LNCaP clone FGC (cell line): ENCODE measurements at regions not wholly inside any gene's neighbourhood (a gene's known extent, or its start where the extent isn't known, plus 50 kb on each side); places are given as distances from the start of the nearest gene placed in this dataset.

Source experiments
- DNase-seq: peaks from one replicate; pipeline ENCODE4 v3.0.0-alpha.2; 2011; ENCODE audit warnings: low read depth
- H3K4me3 ChIP-seq: 2 replicates; pipeline ENCODE4 v1.5.1; 2011; ENCODE audit warnings: mild to moderate bottlenecking, low read depth, low read length, control low read depth
- CTCF ChIP-seq: IDR thresholded peaks from 2 replicates; pipeline ENCODE4 v1.5.1; 2012; ENCODE audit warnings: mild to moderate bottlenecking; ENCODE audit not compliant: control insufficient read depth, insufficient read depth; ENCODE audit errors: extremely low read depth

- H3K4me3 ChIP-seq: no peak overlapping the region
- no peak for DNase-seq
- TF ChIP-seq CTCF: no peak
Observed at GRCh38 chr9:8114826-8115225, 315.2 kb upstream of the DMAC1 start.

GRCh38 chr9:8106362-8106761 lies 306.8 kb upstream of the DMAC1 start:
- no peak overlapping the region for H3K4me3 ChIP-seq
- no peak for TF ChIP-seq CTCF
- DNase-seq: no peak

- no peak for DNase-seq
- no peak for TF ChIP-seq CTCF
- no peak overlapping the region for H3K4me3 ChIP-seq
Observed at GRCh38 chr9:8101607-8102006, 302.0 kb upstream of the DMAC1 start.

- TF ChIP-seq CTCF: no peak
- DNase-seq: no peak
- no peak overlapping the region for H3K4me3 ChIP-seq
Observed at GRCh38 chr9:8096091-8096490, 296.5 kb upstream of the DMAC1 start.

GRCh38 chr9:8095672-8096086 lies 296.1 kb upstream of the DMAC1 start:
- H3K4me3 ChIP-seq: no peak overlapping the region
- TF ChIP-seq CTCF: no peak
- no peak for DNase-seq

- no peak overlapping the region for H3K4me3 ChIP-seq
- no peak for DNase-seq
- TF ChIP-seq CTCF: no peak
Observed at GRCh38 chr9:8088477-8088876, 288.9 kb upstream of the DMAC1 start.

- TF ChIP-seq CTCF: no peak
- no peak overlapping the region for H3K4me3 ChIP-seq
- DNase-seq: no peak
Observed at GRCh38 chr9:8085986-8086385, 286.4 kb upstream of the DMAC1 start.
